Renal cortex interstitium (tissue), 11 donors: ENCODE measurements at regions not wholly inside any gene's neighbourhood (a gene's known extent, or its start where the extent isn't known, plus 50 kb on each side); places are given as distances from the start of the nearest gene placed in this dataset.

ENCODE experiments used
- DNase-seq, 11 donors: peaks; one replicate each; pipeline ENCODE4 v3.0.0-alpha.2; 2013; ENCODE audit warnings: low read depth in 9 of 11, low spot score in 4 of 11; ENCODE audit errors: extremely low read depth in 1 of 11

DNA sequence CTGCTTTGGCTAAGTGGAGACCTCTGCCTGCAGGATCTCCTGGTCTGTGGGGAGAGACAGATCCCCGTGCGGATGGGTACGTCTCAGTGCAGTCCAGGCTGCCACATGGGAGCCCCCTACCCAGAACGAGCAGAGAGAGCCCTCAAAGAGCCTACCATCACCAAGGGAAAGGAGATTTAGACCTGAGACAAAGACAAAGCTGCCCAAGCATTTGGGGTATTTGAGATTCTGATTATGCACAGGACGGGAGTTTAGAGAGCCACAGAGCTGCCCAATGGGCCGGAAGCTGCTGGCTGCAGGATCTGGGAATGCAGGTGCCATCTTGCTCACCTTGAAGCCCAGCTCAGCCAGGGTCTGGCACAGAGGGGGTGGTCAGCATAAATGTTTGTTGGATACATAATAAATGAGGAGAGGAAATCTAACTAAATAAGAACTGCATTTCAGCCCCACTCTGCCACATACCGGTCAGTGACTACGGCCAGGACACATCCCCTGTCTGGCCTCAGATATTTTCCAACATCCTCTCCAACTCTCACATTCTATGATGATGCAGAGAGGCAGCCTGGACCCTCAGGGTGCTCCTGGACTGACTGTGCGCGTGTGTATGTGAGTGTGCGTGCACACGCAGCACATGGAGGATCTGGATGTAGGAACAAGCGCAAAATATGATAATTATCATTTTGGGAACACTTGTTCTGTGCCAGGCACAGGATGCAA is 157.8 kb downstream of the FGF18 start:
- no peak for DNase-seq

DNA sequence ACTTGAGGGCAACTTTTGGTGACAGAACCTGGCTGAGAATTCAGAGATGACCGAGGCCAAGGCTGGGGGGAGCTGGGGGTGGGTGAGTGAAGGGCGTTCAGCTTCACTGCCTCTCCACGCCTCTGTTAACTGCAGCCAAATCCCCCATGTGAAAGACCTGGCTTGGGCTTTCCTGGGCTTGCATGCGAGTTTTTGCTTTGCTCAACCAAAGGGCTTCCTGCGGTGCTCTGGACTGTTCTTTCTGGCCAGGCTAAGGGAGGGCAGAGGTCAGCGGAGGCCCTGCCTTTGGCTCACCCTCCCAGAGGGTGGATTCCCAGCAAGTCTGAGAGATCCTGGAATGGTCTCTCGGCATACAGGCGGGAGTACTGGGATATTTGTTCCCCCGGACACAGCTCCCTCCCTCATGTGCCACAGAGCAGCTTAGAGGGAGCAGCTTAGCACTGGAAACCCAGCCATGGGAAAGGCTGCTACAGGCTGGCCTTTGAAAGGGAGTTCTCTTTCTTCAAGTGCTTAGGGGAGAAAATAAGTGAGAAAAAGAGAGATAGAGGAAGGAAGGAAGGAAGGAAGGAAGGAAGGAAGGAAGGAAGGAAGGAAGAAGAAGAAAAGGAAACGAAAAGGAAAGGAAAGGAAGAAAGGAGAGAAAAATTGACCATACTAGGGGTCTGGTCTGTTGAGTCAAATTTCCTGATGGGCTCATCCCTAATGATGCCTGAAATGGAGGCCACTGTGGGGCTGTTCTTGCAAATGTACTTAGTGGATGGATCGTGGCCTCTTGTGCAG is 158.8 kb downstream of the FGF18 start:
- DNase-seq: no peak

DNA sequence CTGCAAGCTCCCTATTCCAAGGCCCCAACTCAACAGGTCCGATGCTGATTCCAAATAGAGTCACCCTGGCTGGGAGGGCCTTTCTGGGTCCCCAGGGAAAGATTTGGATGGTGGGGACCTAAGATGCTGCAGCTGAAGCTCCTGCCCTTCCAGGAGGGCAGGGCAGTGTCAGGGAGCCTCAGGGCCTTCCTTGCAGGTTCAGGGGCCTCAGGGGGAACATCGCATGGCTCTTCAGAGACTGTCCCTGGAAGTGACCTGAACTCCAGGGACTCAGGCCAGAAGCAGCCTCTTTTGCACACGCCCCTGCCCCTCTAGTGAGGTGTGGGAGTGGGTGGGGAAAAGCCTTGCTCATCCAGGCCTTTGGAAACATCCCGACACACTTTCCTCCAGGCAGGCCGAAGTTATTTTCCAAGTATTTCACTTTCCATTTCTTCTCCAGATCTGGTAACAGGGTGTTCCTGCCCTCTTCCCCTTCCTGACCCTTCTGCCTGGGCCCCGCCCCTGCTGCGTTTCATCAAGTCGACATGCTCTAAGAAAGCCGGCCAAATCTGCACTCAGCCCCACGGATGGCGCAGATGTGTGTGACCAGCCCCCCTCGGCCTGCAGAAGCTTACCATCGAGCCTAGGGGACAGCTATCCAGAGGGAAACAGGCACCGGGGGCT is 159.5 kb downstream of the FGF18 start:
- no peak for DNase-seq

DNA sequence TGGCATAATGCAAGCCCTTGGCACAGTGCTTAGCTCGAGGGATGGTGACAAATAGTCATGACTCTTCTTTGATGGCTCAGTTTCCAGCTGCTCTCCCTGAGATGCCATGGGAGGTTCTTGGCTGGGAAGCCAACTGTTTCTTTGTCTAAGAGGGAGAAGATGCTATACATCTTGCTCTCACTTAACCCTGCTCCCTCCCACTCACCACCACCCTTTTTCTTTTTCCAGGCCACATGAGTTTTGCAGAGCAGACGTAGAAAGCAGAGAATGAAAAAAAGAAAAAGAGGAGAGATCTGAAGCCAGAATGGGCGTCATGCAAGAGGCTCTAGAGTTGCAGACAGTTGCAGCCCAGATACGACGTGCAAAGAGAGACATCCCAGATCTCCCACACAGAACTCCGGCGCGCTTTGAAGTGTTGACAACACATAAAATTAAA is 160.5 kb downstream of the FGF18 start:
- DNase-seq: no peak

DNA sequence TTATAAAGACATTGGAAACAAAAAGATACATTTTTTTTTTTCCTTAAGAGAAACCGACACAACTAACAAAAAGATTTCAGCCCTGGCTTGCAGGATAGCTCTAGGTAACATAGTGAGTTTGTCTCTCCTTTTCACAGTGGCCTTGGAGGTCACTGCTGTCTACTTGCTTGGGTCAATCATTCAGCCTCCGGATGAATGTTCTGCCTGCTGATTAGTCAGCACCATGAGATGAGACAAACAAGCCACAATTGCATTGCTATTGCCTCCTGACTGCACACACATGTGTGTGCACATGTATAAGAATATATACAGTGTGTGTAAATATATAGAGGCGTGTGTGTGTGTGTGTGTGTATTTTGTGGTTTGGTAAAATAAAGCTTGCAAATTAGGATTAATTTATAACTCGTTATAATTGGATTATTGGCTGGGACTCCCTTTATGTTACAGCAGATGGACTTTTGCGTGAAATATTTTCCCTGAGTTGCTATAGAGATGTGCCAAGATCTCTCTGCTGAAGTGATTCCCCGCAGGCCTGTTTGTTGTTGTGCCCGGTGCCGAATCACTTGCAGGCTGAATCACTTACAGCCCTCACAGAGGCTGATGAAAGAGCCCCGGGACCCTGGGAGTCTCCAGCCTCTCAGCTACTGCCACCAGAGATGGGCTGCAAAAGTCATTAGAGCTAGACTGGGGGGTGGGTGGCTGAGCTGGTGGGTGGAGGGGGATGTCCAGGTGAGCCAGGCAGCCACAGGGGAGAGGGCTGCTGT is 161.2 kb downstream of the FGF18 start:
- DNase-seq: no peak

DNA sequence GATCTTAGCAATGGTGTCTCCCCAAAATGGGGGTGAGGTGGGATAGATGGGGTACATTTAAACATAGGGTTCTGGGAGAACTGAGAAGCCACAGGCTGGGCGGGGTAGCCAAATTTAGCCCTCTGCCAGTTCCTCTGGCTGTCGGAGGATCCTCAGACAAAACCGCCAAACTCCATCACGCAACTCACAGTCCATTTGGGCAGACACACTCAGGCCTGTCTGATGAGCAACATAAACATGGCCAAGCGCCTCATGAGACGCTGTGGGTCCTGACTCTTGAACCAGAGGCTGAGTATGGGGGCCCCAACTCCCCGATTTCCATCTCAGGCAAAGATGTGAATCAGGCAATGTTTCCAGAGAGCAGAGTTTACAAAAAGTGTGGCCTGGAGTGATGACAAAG is 162.3 kb downstream of the FGF18 start:
- no peak for DNase-seq

DNA sequence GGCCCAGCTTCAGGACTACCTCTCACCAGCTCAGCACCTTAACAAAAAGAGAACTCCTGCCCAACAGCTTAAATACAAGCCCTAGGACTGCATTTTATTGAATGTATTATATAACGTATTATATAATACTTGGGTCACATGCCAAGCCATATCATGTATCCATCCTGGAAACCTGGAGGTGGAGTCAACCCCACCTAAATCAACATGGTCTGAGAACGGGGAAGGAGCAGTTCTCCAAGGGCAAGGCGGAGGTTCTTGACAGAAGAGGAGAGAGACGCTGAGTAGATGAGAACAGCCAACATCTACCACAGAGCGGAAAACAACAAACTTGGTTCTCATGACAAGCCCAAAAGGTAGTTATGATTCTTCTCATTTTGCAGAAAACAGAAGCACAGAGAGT is 163.4 kb downstream of the FGF18 start:
- DNase-seq: no peak

DNA sequence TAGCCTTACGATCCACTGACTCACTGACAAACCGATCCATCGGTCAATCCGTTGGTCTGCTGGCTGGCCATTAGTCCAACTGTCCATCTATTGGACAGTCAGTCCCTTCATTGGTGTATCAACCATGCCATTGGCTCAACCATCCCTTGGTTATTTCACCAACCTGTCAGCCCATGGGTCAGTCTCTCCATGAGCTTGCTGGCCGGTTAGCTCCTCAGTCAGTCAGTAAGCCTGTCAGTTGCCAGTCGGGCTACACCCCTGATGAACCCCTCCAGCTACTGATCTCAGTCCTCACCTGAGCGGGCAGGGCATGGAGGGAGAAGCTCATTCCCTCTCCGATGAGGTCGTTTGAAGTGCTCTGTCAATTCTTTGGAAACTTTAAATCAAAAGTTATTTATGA is 166.5 kb downstream of the FGF18 start:
- no peak for DNase-seq

DNA sequence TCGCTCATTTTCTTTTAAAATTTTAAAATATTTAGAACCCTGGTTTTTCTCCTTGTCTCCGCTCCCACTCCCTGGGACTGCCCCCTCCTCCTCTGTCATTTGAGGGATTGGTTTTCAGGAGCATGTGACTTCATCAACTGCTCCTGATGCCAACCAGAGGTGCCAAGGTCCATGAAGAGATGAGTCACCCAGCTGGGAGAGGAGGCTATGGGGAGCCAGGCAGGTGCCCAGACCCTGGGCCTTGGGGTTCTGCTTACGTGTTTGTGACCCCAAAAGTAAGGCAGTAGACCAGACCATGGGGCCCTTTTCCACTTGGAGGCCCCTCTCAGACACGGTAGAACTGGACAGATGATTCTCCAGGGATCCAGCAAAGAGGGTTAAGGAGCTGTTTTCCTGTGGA is 167.0 kb downstream of the FGF18 start:
- no peak for DNase-seq

DNA sequence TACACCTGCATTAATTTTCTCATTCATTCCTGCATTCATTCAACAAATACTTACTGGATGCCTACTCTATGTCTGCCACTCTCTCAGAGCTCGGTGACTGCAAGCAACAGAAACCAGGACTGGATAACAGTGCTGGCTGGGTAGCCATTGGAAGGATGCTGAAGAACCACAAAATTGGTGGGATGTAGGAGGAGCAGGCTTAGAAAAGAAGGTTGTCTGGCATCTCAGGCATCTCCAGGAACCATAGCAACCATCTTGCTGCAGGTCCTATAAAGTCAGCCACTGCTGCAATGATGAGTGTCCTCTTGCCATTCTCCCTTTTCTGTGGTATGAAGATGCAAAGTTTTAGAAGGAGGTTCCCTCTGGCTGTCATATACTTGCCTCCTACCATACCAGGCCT is 168.6 kb downstream of the FGF18 start:
- DNase-seq: no peak

DNA sequence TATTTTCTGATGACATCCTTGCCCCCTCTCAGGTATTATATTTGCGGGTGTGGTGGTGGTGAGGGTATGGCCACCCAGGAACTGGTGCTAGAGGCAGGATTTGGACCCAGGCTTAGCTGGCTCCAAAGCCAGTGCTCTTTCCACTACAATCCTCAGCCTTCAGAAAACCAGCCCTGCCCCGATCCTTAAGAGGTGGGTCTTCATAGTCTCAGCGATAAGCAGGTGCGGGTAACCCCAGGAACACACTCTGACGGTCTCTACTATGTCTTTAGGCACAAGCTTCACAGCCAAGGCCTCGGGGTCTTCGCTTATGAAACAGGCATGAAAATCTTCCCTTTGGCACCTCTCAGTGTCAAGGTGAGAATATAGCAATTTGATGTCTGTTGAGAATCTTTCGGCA is 169.3 kb downstream of the FGF18 start:
- no peak for DNase-seq

DNA sequence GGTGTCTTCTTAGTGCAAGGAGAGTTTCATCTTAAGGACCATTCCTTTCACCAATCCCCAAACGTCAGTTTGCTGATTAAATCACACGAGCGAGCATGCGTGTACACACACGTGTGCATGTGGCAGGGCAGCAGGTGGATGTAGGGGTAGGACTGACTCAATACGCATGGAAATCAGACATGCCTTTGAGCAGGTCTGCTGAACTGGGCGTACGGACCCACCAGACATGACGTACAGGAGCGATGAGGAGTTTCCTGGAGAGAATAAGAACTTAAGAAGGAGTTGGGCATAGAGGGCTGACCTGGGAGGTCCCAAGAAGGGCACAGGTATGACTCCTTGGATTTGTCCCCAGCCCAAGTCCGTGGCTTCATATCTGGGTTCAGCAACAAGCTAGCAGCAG is 170.0 kb downstream of the FGF18 start:
- no peak for DNase-seq

DNA sequence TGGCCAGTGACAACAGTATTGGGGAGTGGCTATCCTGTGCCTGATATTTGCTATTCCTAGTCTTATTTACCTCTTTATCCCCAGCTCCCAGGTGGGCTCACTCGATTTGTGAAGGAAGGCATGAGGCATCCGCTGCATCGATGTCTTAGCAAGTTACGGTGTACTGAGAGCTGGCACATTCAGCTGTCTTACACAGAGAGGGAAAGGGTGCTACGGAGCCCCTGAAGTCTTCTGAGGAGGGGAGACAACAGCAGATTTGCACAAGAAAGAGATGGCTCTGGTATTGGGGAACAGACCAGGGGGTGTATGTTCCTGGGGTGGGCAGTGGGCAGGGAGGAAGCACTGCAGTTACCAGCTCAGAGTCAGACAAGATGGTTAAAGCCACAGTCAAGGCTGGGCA is 172.6 kb downstream of the FGF18 start:
- DNase-seq: no peak

DNA sequence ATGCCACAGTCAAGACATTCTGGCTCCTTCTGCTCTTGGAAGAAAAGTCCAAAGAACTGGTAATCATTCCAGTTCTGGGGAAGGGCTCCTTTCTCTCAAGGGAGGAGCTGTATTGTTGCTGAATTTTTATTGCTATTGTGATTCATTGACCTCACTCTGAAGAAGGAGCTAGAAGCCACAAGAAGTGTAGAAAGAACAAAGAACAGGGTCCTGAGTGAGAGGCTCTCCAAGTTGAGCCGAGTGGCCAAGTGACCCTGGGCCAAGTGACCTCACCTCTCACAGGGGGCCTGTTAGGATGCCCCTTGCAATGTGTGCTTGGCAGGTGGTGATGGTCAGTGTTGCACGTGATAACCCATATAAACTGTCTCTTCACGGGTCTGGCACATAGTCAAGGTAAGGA is 173.3 kb downstream of the FGF18 start:
- DNase-seq: no peak

DNA sequence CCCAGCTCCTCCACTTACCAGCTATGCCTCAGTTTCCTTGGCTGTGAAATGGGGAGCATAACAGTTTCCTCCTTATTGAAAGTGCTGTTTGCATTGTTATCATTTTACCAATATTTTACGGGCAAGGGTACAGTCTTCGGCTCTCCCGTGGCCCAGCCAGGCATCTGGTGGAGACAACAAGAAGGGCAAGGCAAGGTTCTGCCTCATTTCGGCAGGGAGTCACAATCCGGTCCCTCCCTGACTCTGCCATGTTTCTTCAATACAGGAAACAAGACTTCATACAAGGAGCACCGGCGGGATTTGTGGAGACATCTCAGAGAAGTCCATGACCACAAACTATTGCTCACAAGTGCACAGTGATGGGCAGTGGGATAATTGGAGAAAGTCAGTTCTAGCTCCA is 174.0 kb downstream of the FGF18 start:
- no peak for DNase-seq

DNA sequence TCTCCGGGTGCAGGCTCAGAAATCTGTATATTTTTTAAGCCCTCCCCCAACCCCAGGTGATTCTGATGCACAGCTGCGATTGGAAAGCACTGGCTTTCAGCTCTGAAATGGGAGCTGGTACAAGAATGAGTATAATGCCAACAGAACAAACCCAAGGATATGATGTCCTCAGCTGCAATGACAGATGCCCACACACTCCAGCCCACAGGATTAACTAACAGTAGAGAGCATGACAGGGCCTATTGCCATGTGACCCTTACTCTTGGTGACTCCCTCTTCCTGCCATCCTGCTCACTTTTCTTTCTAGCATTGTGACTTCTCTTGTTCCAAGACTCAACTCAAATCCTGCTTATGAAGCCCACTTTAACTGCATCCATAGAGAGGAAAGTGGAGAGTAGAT is 174.5 kb downstream of the FGF18 start:
- no peak for DNase-seq

DNA sequence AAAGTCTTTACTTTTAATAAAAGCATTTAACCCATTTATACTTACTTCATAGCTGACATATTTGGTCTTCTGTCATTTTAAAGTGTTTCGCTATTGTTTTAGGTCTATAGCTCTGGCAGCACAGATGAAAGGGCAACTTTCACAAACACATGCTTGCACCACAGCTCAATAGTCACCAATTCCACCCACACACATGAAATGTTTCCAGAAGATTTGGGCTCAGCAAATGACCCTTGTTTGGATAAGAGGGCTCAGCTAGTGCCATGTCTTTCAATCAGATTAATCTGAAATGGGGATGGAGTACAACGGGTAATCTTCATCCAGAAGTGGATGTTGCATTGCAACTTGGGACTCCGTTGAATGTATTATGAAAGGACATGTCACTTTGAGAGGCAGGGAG is 176.0 kb downstream of the FGF18 start:
- DNase-seq: no peak

DNA sequence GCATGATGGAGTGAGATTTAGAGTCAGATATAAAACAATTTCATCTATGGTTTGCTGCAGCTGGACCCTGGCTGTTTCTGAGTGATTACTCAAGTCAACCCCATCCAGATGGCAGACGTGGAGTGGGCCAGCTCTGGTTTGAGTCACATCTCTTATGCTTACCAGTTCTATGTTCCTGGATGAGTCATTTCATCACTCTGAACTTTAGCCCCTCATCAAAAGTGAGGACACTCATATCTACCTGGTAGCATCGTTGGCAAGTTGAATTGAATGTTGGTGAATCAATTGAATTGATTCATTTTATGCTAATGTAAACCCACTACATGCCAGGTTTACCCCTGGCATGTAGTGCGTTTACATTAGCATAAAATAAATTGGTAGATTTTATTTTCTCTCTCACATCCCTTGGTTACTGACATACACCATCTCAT is 176.4 kb downstream of the FGF18 start:
- no peak for DNase-seq

DNA sequence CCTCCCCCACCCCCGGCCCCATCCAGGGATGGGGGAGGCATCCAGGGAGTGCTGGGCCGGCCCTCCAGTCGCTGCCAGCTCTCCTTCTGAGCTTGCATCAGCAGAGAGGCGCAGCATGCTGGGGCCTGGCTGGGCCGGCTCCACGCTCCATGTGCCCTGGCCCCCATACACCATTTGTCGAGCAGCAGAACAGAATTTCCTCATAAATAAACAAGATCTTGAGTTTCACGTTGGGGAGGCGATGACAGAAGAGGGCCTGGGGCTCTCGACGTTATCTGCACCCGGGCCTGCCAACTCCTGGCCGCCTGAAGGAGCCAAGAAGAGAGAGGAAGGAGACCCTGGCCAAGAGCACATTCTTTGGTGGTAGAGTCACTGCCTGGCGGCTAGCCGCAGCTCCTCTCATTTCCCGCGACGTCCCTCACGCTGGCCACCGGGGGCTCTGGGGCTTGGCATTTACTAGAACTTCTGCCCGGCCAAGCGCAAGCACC is 177.0 kb downstream of the FGF18 start:
- DNase-seq: no peak
